ENCODE measurements at regions not wholly inside any gene's neighbourhood (a gene's known extent, or its start where the extent isn't known, plus 50 kb on each side); places are given as distances from the start of the nearest gene placed in this dataset.

DNA sequence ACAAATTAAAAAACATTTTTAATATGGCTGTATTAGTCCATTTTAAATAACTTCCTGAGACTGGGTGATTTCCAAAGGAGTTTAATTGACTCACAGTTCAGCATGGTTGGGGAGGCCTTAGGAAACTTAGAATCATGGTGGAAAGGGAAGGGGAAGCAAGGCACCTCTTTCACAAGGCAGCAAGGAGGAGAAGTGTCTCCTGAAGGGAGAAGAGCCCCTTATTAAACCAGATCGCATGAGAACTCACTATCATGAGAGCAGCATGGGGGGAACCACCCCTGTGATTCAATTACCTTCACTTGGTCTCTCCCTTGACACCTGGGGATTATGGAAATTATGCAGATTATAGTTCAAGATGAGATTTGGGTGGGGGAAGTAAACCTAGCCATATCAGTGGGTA lies 488.6 kb downstream of the ETS1 start:
- peaks cover 5% of the 10 kb centered on the region for H3K4me1 Mint-ChIP-seq
- CTCF ChIA-PET: no interaction called here
- no peak overlapping the region for H3K27ac Mint-ChIP-seq
- H3K36me3 Mint-ChIP-seq: peaks cover 1% of the 10 kb centered on the region
- ATAC-seq: no peak
- no peaks in the 10 kb centered on the region for H3K9me3 Mint-ChIP-seq (ENCODE audit: low read depth)
- no peak for DNase-seq
- peaks cover 12% of the 10 kb centered on the region for H3K27me3 Mint-ChIP-seq
- no peak overlapping the region for H3K4me3 Mint-ChIP-seq

GRCh38 chr11:128095466-128095981 lies 491.8 kb downstream of the ETS1 start:
- Mint-ChIP-seq H3K27ac (no peak overlapping the region), H3K9me3 (ENCODE audit: low read depth) (no peaks in the 10 kb centered on the region), H3K4me1 (no peaks in the 10 kb centered on the region), H3K36me3 (no peaks in the 10 kb centered on the region), H3K27me3 (peaks cover 9% of the 10 kb centered on the region), H3K4me3 (no peak overlapping the region)
- no peak for ATAC-seq
- DNase-seq: no peak
- CTCF ChIA-PET: interaction anchor here (1.3 kb wide), 1 partner anchor 9 kb away, joined by 5 read pairs; no protein-coding TSS in a partner anchor

DNA sequence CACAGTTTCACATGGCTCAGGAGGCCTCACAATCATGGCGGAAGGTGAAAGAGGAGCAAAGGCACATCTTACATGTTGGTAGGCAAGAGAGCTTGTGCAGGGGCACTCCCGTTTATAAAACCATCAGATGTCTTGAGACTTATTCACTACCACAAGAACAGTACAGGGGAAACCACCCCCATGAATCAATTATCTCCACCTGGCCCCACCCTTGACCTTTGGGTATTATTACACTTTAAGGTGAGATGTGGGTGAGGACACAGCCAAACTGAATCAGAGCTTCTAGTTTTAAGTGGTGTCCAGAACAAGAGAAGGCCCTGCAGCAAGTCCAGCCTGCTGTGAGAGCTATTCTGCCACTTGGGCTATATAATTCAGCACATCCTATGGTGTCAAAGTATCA lies 493.7 kb downstream of the ETS1 start:
- Mint-ChIP-seq H3K4me3 (no peak overlapping the region), H3K36me3 (peaks cover 6% of the 10 kb centered on the region), H3K9me3 (ENCODE audit: low read depth) (peaks cover 12% of the 10 kb centered on the region), H3K27ac (no peak overlapping the region), H3K27me3 (peaks cover 2% of the 10 kb centered on the region), H3K4me1 (no peaks in the 10 kb centered on the region)
- CTCF ChIA-PET: interaction anchor here (0.6 to 1.5 kb wide), 2 partner anchors 64 to 382 kb away, joined by 3 to 5 read pairs; no protein-coding TSS in a partner anchor
- DNase-seq (no peak), ATAC-seq (no peak)

- Mint-ChIP-seq H3K4me3 (no peak overlapping the region), H3K27ac (no peak overlapping the region), H3K36me3 (peaks cover 10% of the 10 kb centered on the region), H3K9me3 (ENCODE audit: low read depth) (peaks cover 12% of the 10 kb centered on the region), H3K4me1 (no peaks in the 10 kb centered on the region), H3K27me3 (no peaks in the 10 kb centered on the region)
- no peak for ATAC-seq
- DNase-seq: no peak
- CTCF ChIA-PET: no interaction called here
These were observed 497.4 kb downstream of the ETS1 start for GRCh38 chr11:128089962-128090361.

GRCh38 chr11:128086794-128087193 lies 500.6 kb downstream of the ETS1 start:
- CTCF ChIA-PET: interaction anchor here (1.5 to 1.7 kb wide), 2 partner anchors 9 to 71 kb away, joined by 5 to 6 read pairs; no protein-coding TSS in a partner anchor
- Mint-ChIP-seq H3K4me3 (no peak overlapping the region), H3K36me3 (peaks cover 15% of the 10 kb centered on the region), H3K27ac (no peak overlapping the region), H3K9me3 (ENCODE audit: low read depth) (peaks cover 19% of the 10 kb centered on the region), H3K27me3 (no peaks in the 10 kb centered on the region), H3K4me1 (no peaks in the 10 kb centered on the region)
- DNase-seq (no peak), ATAC-seq (no peak)

- Mint-ChIP-seq H3K27me3 (no peaks in the 10 kb centered on the region), H3K4me1 (peaks cover 2% of the 10 kb centered on the region), H3K36me3 (peaks cover 13% of the 10 kb centered on the region), H3K9me3 (ENCODE audit: low read depth) (peaks cover 17% of the 10 kb centered on the region), H3K4me3 (no peak overlapping the region), H3K27ac (no peak overlapping the region)
- DNase-seq (no peak), ATAC-seq (no peak)
- CTCF ChIA-PET: no interaction called here
These were observed 502.1 kb downstream of the ETS1 start for GRCh38 chr11:128085276-128085675.

- CTCF ChIA-PET: no interaction called here
- ATAC-seq: no peak
These were observed 504.8 kb downstream of the ETS1 start for GRCh38 chr11:128082574-128082973.

GRCh38 chr11:128069665-128070064 lies 517.7 kb downstream of the ETS1 start:
- H3K27ac Mint-ChIP-seq: no peak overlapping the region
- no peaks in the 10 kb centered on the region for H3K4me1 Mint-ChIP-seq
- ATAC-seq: no peak
- H3K9me3 Mint-ChIP-seq (ENCODE audit: low read depth): no peaks in the 10 kb centered on the region
- no peaks in the 10 kb centered on the region for H3K27me3 Mint-ChIP-seq
- no peak overlapping the region for H3K4me3 Mint-ChIP-seq
- no peak for DNase-seq
- CTCF ChIA-PET: interaction anchor here (1.4 kb wide), 1 partner anchor 30 kb away, joined by 3 read pairs; no protein-coding TSS in a partner anchor
- H3K36me3 Mint-ChIP-seq: peaks cover 2% of the 10 kb centered on the region

More at GRCh38 chr11:128082574-128082973, 504.8 kb downstream of the ETS1 start:
- H3K9me3 Mint-ChIP-seq (ENCODE audit: low read depth): peaks cover 11% of the 10 kb centered on the region
- H3K27me3 Mint-ChIP-seq: no peaks in the 10 kb centered on the region
- no peak overlapping the region for H3K27ac Mint-ChIP-seq
- H3K36me3 Mint-ChIP-seq: peaks cover 7% of the 10 kb centered on the region
- peaks cover 10% of the 10 kb centered on the region for H3K4me1 Mint-ChIP-seq
- H3K4me3 Mint-ChIP-seq: no peak overlapping the region
- no peak for DNase-seq

DNA sequence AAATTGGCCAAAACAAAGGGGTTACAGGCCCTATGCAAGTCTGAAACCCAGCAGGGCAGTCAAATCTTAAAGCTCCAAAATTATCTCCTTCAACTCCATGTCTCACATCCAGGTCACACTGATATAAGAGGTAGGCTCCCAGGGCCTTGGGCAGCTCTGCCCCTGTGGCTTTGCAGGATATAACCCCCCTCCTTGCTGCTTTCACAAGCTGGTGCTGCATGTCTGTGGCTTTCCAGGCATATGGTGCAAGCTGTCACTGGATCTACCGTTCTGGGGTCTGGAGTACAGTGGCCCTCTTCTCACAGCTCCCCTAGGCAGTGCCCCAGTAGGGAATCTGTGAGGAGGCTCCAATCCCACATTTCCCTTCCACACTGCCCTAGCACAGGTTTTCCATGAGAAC lies 519.6 kb downstream of the ETS1 start:
- CTCF ChIA-PET: interaction anchor here (0.9 kb wide), 1 partner anchor 61 kb away, joined by 3 read pairs; no protein-coding TSS in a partner anchor
- no peak for ATAC-seq
- H3K27ac Mint-ChIP-seq: no peak overlapping the region

GRCh38 chr11:128066399-128066798 lies 521.0 kb downstream of the ETS1 start:
- H3K4me3 Mint-ChIP-seq: no peak overlapping the region
- no peaks in the 10 kb centered on the region for H3K27me3 Mint-ChIP-seq
- no peak for ATAC-seq
- H3K9me3 Mint-ChIP-seq (ENCODE audit: low read depth): peaks cover 2% of the 10 kb centered on the region
- DNase-seq: no peak
- H3K27ac Mint-ChIP-seq: no peak overlapping the region
- H3K36me3 Mint-ChIP-seq: peaks cover 7% of the 10 kb centered on the region
- H3K4me1 Mint-ChIP-seq: no peaks in the 10 kb centered on the region
- CTCF ChIA-PET: interaction anchor here (0.9 to 1.3 kb wide), 2 partner anchors 34 to 91 kb away, joined by 3 read pairs; no protein-coding TSS in a partner anchor

More for the DNA sequence above, 519.6 kb downstream of the ETS1 start:
- no peak for DNase-seq
- no peaks in the 10 kb centered on the region for H3K27me3 Mint-ChIP-seq
- H3K9me3 Mint-ChIP-seq (ENCODE audit: low read depth): peaks cover 2% of the 10 kb centered on the region
- H3K4me3 Mint-ChIP-seq: no peak overlapping the region
- no peaks in the 10 kb centered on the region for H3K4me1 Mint-ChIP-seq
- peaks cover 7% of the 10 kb centered on the region for H3K36me3 Mint-ChIP-seq

DNA sequence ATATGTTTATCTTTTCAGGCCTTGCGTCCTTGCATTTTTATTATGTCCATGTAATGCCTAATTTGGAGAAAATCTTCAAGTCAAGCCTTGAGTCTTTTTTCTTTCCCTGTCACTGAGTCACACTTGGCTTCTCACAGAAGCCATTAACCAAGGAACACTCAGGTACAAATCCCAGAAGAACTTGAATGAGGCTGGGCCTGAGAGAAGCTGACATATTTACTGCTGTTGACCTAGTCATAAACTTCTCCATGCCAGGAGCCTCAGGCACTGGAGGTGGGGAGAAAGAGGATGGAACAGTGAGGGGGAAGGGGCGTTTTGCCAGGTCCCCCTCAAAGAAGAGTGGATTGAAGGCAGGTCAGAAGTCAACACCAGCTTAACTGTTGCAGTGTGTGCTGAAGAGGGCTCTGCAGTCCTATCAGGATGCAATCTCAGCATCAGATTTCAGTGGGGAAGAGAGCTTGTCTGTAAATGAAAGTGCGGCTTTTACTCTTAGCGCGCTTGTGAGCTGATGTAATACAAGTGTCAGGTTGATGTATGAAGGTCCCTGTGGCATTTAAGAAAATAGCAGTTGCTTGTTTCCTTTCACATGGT lies 526.0 kb downstream of the ETS1 start:
- peaks cover 7% of the 10 kb centered on the region for H3K36me3 Mint-ChIP-seq
- no peak for DNase-seq
- H3K9me3 Mint-ChIP-seq (ENCODE audit: low read depth): peaks cover 2% of the 10 kb centered on the region
- ATAC-seq: no peak
- peaks cover 6% of the 10 kb centered on the region for H3K4me1 Mint-ChIP-seq
- no peak overlapping the region for H3K4me3 Mint-ChIP-seq
- no peak overlapping the region for H3K27ac Mint-ChIP-seq
- no peaks in the 10 kb centered on the region for H3K27me3 Mint-ChIP-seq
- CTCF ChIA-PET: interaction anchor here (0.6 to 0.8 kb wide), 2 partner anchors 12 to 31 kb away, joined by 3 read pairs; no protein-coding TSS in a partner anchor

DNA sequence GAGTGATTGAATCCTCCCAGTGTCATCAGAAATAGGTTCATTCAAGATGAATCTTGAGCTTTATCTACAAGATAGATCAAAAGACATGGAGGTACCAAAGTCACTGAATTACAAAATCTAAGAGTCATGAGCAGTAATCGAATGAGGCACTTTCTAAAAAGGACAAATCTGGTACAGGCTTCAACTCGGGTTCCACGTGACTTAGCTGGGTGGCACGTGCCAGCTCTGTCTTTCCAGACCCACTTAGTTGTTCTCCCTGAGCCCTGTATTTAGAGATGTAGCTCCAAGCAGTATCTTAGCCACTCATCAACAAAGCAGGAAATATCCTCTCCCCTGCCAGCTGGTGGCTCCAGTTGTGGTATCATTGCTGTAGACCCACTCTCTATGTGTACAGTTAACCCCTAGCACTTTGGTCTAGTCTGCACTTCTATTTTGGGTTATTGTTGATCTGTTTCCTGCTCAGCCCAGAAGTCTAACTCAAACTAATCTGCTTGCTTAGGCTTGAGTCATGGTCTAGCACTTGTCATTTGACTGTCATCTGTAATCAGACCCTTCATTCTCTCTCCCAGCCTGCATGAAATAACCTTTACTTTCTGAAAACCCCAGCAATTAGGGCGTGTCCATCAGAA lies 528.7 kb downstream of the ETS1 start:
- peaks cover 21% of the 10 kb centered on the region for H3K4me1 Mint-ChIP-seq
- CTCF ChIA-PET: interaction anchor here (1.3 kb wide), 1 partner anchor 20 kb away, joined by 5 read pairs; no protein-coding TSS in a partner anchor
- no peak overlapping the region for H3K27ac Mint-ChIP-seq
- DNase-seq (no peak), ATAC-seq (peak; percentile 51)
- H3K4me3 Mint-ChIP-seq: no peak overlapping the region
- H3K27me3 Mint-ChIP-seq: no peaks in the 10 kb centered on the region
- H3K9me3 Mint-ChIP-seq (ENCODE audit: low read depth): peaks cover 2% of the 10 kb centered on the region
- H3K36me3 Mint-ChIP-seq: no peaks in the 10 kb centered on the region

- ATAC-seq (no peak), DNase-seq (no peak)
- H3K4me3 Mint-ChIP-seq: no peak overlapping the region
- CTCF ChIA-PET: interaction anchor here (1.3 kb wide), 1 partner anchor 19 kb away, joined by 5 read pairs; no protein-coding TSS in a partner anchor
- peaks cover 29% of the 10 kb centered on the region for H3K4me1 Mint-ChIP-seq
- H3K36me3 Mint-ChIP-seq: peaks cover 1% of the 10 kb centered on the region
- no peaks in the 10 kb centered on the region for H3K9me3 Mint-ChIP-seq (ENCODE audit: low read depth)
- H3K27me3 Mint-ChIP-seq: no peaks in the 10 kb centered on the region
- no peak overlapping the region for H3K27ac Mint-ChIP-seq
These were observed 529.5 kb downstream of the ETS1 start for GRCh38 chr11:128057786-128058395.
